ENCODE measurements at regions not wholly inside any gene's neighbourhood (a gene's known extent, or its start where the extent isn't known, plus 50 kb on each side); places are given as distances from the start of the nearest gene placed in this dataset.

- TF ChIP-seq CTCF (IDR thresholded peaks at IDR 0.05) (no peak), POLR2A (IDR thresholded peaks at IDR 0.05) (no peak)
Measured at GRCh38 chr14:58807191-58807590, 169.4 kb downstream of the DACT1 start.
